BLaER1 (cell line): ENCODE measurements at regions not wholly inside any gene's neighbourhood (a gene's known extent, or its start where the extent isn't known, plus 50 kb on each side); places are given as distances from the start of the nearest gene placed in this dataset.
A peak's percentile ranks its signal among the peaks of the same experiment; 100 is the strongest.

Source experiments
- H3K27ac ChIP-seq: shearing (Covaris generic); formaldehyde crosslinking; 2 replicates; pipeline ENCODE4 v1.8.1; 2022
- H3K27me3 ChIP-seq: shearing (Covaris generic); formaldehyde crosslinking; 2 replicates; pipeline ENCODE4 v1.8.1; 2022
- H3K36me3 ChIP-seq: shearing (Covaris generic); formaldehyde crosslinking; 2 replicates; pipeline ENCODE4 v1.8.1; 2022
- H3K4me1 ChIP-seq: shearing (Covaris generic); formaldehyde crosslinking; 2 replicates; pipeline ENCODE4 v1.8.1; 2022
- H3K4me2 ChIP-seq: shearing (Covaris generic); formaldehyde crosslinking; 2 replicates; pipeline ENCODE4 v1.8.1; 2022
- H3K4me3 ChIP-seq: shearing (Covaris generic); formaldehyde crosslinking; 2 replicates; pipeline ENCODE4 v1.8.1; 2022
- H3K9ac ChIP-seq: shearing (Covaris generic); formaldehyde crosslinking; 2 replicates; pipeline ENCODE4 v1.8.1; 2022
- H3K9me3 ChIP-seq: shearing (Covaris generic); formaldehyde crosslinking; 2 replicates; pipeline ENCODE4 v1.8.1; 2022
- H4K20me1 ChIP-seq: shearing (Covaris generic); formaldehyde crosslinking; 2 replicates; pipeline ENCODE4 v1.8.1; 2022
- Cebpa-rat ChIP-seq: shearing (Covaris generic); IDR thresholded peaks from 2 replicates; pipeline ENCODE4 v1.8.1; 2022

DNA sequence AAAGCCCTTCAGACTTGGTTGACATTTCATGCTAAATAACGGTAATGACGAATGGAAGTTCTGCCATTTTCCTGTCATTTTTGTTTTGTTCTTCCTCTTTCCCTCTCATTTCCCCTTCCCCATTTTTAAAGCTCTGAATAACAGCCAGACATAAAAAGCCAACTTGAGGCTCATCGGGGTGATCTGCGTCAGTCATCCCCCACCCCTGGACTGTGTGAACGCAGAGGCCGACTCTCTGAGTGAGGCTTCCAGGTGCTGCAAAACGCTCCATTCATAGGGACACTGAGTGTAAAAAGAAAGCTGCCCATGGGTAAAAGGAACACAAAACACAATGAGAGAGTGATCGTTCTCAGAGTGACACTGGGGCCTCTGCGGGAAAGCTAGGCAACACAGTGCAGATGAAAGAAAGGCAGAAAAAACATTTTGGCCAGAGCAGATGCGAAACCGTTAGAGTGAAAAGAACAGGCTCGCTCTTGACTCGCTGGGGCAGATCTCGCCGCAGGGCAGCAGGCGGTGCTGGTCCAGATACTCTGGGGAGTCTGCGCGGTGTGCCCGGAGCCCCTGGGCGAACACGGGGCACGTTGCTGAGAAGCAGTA lies 684.8 kb downstream of the QKI start:
- no peaks in the 10 kb centered on the region for H3K36me3 ChIP-seq
- no peak overlapping the region for H3K27ac ChIP-seq
- no peak overlapping the region for H3K4me3 ChIP-seq
- H3K9me3 ChIP-seq, result 0 out of 2 replicates have a peak, but pooled peaks cover 6% of the 10 kb centered on the region
- TF ChIP-seq Cebpa-rat, result no peak
- H3K4me1 ChIP-seq, result peaks cover 8% of the 10 kb centered on the region
- no peak overlapping the region for H3K4me2 ChIP-seq
- no peak overlapping the region for H3K9ac ChIP-seq
- no peaks in the 10 kb centered on the region for H3K27me3 ChIP-seq
- H4K20me1 ChIP-seq, result no peaks in the 10 kb centered on the region

DNA sequence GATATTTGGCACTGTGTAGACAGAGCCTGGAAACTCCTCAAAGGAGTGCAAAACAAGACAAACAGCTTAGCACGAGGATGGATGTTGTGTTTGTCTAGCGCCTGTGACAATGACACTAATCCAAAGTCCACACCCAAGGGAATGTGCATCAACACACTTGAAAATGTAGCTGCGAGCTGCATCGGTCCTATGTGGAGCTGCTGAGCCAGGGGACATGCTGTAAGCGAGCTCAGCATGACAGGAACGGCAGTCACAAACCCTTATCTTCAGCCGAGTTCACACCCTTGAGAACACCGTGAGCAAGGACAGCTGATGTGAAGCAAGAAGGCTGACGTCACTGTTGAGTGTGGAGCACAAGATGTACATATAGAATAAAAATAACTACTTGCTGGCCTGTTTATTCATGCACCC lies 684.3 kb downstream of the QKI start:
- no peak overlapping the region for H3K27ac ChIP-seq
- H3K4me2 ChIP-seq, result no peak overlapping the region
- no peaks in the 10 kb centered on the region for H3K36me3 ChIP-seq
- no peaks in the 10 kb centered on the region for H3K27me3 ChIP-seq
- 0 out of 2 replicates have a peak, but pooled peaks cover 6% of the 10 kb centered on the region for H3K9me3 ChIP-seq
- no peak overlapping the region for H3K9ac ChIP-seq
- H3K4me1 ChIP-seq, result peaks cover 8% of the 10 kb centered on the region
- TF ChIP-seq Cebpa-rat, result no peak
- H4K20me1 ChIP-seq, result no peaks in the 10 kb centered on the region
- H3K4me3 ChIP-seq, result no peak overlapping the region

DNA sequence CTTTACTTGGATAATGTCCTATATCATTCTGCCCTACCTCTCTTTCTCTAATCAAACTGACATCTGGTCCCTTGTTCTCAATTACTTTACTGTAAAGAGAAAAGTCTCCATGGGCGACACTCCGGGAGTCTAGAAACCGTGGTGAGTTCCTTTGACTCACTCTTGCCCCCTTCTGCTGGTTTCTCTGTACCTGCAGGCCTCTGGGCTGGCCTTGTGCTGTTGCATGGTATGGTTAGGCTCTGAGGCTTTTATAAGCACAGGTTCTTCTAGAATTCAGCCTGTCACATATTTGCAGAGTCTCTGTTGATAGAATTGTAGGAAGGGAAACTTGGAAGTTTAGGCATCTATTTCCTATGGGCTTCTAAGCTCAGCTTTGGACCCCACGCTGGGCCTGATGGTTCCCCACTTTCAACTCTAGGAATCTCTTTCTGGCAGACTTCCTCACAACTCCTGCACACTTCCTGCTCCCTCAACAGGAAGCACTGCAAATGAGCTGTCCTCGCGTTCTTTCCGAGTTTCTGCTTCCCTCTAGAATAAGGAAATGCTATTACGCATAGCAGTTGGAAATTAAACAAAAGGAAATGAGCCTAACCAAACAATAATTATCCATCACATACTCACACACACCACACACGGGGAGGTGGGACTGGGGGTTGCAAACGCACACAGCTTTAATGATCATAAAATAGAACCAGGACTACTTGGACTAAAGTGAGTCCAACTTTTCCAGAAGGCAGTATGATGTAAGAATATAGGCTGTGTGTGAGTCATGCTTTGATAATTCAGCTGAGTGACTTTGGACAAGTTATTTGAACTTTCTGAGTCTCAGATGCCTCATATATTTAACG lies 683.3 kb downstream of the QKI start:
- Histone ChIP-seq H3K4me2 (peak overlapping the region; percentile 33), H3K4me1 (peaks cover 8% of the 10 kb centered on the region), H3K9me3 (0 out of 2 replicates have a peak, but pooled peaks cover 6% of the 10 kb centered on the region), H3K36me3 (no peaks in the 10 kb centered on the region), H3K27me3 (no peaks in the 10 kb centered on the region), H3K27ac (no peak overlapping the region), H3K4me3 (no peak overlapping the region), H4K20me1 (no peaks in the 10 kb centered on the region), H3K9ac (no peak overlapping the region)
- no peak for TF ChIP-seq Cebpa-rat

DNA sequence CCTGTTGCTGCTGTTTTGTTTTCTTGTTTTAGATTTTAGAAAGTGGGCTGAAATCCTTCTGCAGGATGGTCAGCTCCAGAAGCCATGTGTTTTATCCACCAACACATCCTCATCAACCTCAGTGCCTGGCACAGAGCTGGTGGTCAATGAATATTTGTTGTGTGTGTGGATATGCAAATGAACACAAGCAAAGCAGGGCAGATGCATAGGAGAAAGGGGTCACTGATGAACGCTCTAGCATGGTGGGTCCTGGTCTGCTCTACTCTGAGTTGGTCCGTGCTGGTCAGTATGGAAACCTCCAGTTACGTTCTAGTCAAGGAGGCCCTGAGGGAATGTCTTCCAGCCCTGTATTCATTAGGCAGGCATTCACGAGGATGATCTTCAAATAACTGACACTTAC lies 682.5 kb downstream of the QKI start:
- H3K4me2 ChIP-seq, result no peak overlapping the region
- H3K9me3 ChIP-seq, result 0 out of 2 replicates have a peak, but pooled peaks cover 6% of the 10 kb centered on the region
- no peak overlapping the region for H3K9ac ChIP-seq
- H4K20me1 ChIP-seq, result no peaks in the 10 kb centered on the region
- no peak overlapping the region for H3K4me3 ChIP-seq
- no peak for TF ChIP-seq Cebpa-rat
- H3K36me3 ChIP-seq, result no peaks in the 10 kb centered on the region
- H3K27me3 ChIP-seq, result no peaks in the 10 kb centered on the region
- peaks cover 8% of the 10 kb centered on the region for H3K4me1 ChIP-seq
- no peak overlapping the region for H3K27ac ChIP-seq

DNA sequence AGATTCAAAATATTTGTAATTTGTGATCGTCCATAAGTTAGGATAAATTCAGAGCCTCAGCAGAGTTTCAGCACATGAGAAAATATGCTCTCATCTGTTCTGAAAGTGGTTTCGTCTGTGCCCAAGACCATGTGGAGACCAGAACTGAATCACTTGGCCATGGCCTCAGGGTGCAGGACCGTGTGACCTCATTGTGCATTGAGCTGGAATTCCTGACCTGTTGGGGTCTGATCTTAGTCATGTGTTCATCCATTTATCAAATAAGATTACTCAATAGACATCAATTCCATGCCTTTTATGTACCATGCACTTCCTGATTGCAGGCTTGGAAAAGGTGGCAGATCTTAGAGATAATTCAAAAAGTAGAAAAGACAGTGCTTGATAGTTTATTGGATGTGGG lies 680.5 kb downstream of the QKI start:
- H4K20me1 ChIP-seq, result no peaks in the 10 kb centered on the region
- H3K4me3 ChIP-seq, result no peak overlapping the region
- no peaks in the 10 kb centered on the region for H3K36me3 ChIP-seq
- H3K27me3 ChIP-seq, result no peaks in the 10 kb centered on the region
- H3K4me2 ChIP-seq, result no peak overlapping the region
- H3K27ac ChIP-seq, result no peak overlapping the region
- no peak overlapping the region for H3K9ac ChIP-seq
- H3K9me3 ChIP-seq, result 0 out of 2 replicates have a peak, but pooled peaks cover 6% of the 10 kb centered on the region
- H3K4me1 ChIP-seq, result peaks cover 8% of the 10 kb centered on the region
- no peak for TF ChIP-seq Cebpa-rat

DNA sequence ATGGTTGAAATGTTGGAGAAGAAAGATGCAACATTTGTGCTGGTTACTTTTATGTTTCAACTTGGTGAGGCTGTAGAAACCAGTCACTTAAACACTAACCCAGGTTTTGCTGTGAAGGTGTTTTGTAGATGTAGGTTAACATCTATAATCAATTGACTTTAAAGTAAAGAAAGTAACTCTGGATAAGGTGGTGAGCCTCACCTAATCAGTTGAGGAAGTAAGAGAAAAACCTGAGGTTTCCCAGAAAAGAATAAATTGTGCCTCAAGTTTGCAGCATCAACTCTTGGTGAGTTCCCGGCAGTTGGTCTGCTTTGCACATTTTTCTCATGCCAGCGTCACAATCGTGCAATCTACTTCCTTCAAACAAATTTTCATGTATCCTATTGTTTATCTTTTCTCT lies 673.4 kb downstream of the QKI start:
- no peaks in the 10 kb centered on the region; the same call in none of the 2 replicates for H3K9me3 ChIP-seq
- H3K27me3 ChIP-seq, result no peaks in the 10 kb centered on the region
- H3K27ac ChIP-seq, result no peak overlapping the region
- peaks cover 22% of the 10 kb centered on the region for H3K4me1 ChIP-seq
- H3K4me3 ChIP-seq, result no peak overlapping the region
- H3K4me2 ChIP-seq, result no peak overlapping the region
- H3K36me3 ChIP-seq, result no peaks in the 10 kb centered on the region
- TF ChIP-seq Cebpa-rat, result no peak
- H4K20me1 ChIP-seq, result no peaks in the 10 kb centered on the region
- no peak overlapping the region for H3K9ac ChIP-seq

DNA sequence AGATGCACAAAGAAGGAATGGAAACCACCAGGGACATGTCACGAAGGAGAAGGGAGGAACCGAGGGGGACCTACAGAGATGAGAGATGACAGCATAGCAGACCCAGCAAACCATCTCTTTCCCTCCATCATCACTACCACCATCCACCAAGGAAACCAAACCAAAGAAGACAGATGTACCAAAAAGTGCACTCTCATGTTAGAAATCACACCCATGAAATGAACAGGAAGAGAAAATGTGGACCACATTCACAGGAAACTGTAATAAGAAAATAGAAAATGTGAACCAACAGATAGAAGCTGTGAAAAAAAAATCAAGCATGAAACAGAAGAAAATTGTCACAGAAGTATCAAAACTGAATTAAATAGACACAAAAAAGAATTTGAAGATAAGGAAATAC lies 672.7 kb downstream of the QKI start:
- no peaks in the 10 kb centered on the region for H3K27me3 ChIP-seq
- no peaks in the 10 kb centered on the region; the same call in none of the 2 replicates for H3K9me3 ChIP-seq
- peak overlapping the region; percentile 55 for H3K4me2 ChIP-seq
- TF ChIP-seq Cebpa-rat, result no peak
- no peaks in the 10 kb centered on the region for H4K20me1 ChIP-seq
- peaks cover 22% of the 10 kb centered on the region for H3K4me1 ChIP-seq
- no peaks in the 10 kb centered on the region for H3K36me3 ChIP-seq
- H3K4me3 ChIP-seq, result no peak overlapping the region
- no peak overlapping the region for H3K9ac ChIP-seq
- H3K27ac ChIP-seq, result no peak overlapping the region

DNA sequence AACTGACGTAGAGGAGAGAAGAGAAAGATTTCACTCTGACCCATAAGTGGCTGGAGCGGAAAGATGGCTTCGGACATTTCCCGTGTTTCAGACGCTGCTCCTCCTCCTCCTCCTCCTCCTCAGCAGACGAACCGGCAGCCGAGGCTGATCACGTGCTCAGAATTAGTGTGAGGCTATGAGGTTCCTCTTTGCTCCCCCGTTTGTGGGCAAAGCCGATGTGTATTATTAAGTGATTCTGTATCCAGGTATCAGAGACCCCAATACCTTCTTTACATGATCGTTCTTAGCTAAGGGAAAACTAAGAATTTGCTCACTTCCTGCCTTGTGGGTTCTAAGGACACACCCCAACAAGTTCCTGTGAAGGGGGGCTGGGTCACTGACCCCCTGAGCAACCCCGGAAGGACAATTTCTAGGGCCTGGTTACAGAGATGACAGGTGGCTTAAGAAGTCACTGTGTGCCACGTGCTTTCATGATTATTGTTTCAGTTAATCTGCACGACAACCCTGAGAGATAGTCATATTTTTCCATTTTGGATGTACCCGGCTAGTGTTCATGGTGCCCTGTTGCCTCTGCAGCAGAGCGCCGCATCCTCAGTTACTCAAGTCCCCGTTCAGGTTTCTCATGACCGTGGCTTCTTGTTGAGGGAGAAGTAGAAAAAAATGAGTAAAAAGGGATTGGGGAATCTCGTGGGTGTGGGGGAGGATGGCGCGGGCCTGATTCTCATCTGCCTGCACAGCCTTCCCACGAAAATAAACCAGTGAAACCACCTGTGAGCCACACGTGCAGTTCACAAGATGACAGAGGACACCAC lies 671.8 kb downstream of the QKI start:
- Histone ChIP-seq H3K27ac (no peak overlapping the region), H3K4me3 (no peak overlapping the region), H3K4me1 (peaks cover 30% of the 10 kb centered on the region), H3K4me2 (peak overlapping the region; percentile 55), H3K27me3 (no peaks in the 10 kb centered on the region), H3K36me3 (no peaks in the 10 kb centered on the region), H3K9me3 (no peaks in the 10 kb centered on the region; the same call in none of the 2 replicates), H3K9ac (no peak overlapping the region), H4K20me1 (no peaks in the 10 kb centered on the region)
- TF ChIP-seq Cebpa-rat, result no peak

DNA sequence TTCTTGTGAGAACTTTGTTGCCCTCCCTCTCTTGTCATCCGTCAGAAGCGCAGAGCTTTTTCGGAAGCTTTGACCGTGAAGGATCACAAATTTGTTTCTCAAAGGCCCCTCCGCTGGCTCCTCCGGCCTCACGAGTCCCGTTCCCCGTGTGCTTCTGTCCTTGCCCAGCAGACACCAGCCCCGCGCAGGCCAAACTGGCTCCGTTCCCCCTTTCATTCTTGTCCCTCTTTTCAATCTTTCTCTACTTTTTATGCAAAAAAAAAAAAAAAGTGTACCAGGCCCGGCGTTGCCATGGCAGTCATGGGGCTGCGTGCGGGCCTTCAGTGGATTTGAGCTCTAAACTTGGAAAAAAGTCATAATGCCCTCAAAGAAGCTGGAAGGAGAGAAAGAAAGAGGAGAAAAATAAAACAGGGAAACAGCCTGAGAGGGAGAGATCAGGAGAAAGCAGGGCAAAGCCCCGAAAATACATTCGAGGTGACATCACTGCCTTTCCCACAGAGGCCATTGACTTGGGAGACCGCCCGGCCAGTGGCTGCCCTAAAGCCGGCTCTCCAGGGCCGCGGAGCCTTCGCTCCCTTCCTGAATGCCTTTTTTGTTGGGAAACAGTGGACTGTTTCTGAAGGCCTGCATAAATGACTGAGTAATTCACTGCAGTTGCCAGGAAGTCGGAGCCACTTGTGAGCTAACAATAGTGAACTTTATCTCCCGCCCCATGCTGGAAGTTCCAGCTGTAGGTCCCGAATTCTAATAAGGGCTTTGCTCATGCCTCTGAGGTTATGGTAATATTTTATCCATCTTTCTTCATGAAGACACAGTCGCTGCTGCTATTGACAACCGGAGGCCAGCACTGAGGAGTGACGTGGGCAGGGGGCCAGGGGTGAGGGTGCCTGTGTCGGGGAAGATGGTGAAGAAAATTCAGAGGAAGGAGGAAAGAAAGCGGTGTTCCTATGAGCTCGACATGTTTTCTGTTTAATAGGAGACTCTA lies 670.9 kb downstream of the QKI start:
- Histone ChIP-seq H3K4me1 (peaks cover 39% of the 10 kb centered on the region), H3K27me3 (no peaks in the 10 kb centered on the region), H3K9ac (no peak overlapping the region), H4K20me1 (no peaks in the 10 kb centered on the region), H3K9me3 (no peaks in the 10 kb centered on the region; the same call in none of the 2 replicates), H3K36me3 (no peaks in the 10 kb centered on the region), H3K4me2 (peak overlapping the region; percentile 55), H3K27ac (no peak overlapping the region), H3K4me3 (no peak overlapping the region)
- TF ChIP-seq Cebpa-rat, result no peak
